Adrenal gland (tissue), 5 donors: ENCODE measurements at regions not wholly inside any gene's neighbourhood (a gene's known extent, or its start where the extent isn't known, plus 50 kb on each side); places are given as distances from the start of the nearest gene placed in this dataset.

Experiments
- CTCF ChIP-seq, 6 experiments: fragments of 450-650 bp in 4 of 6; fragments of 200-600 bp in 2 of 6; sonication (generic) in 1 of 6; IDR thresholded peaks; 1 replicate in 5 of 6; 2 replicates in 1 of 6; pipeline versions ENCODE4 v1.5.1 to v1.8.0; 2016 to 2021; ENCODE audit warnings: antibody characterized with exemption in 6 of 6, mild to moderate bottlenecking in 2 of 6, moderate library complexity in 1 of 6
- POLR2A ChIP-seq, 2 donors: fragments of 450-650 bp; IDR thresholded peaks; one replicate each; pipeline ENCODE4 v1.6.1; 2017; ENCODE audit warnings: antibody characterized with exemption in 2 of 2, mild to moderate bottlenecking in 2 of 2, moderate library complexity in 1 of 2
- donor health status: DM: no; HTN: no; CAD: no.

- TF ChIP-seq POLR2A (IDR thresholded peaks at IDR 0.05) (no peak), CTCF (IDR thresholded peaks at IDR 0.05) (no peak)
Observed at GRCh38 chr4:159048166-159048886, 54.6 kb upstream of the RAPGEF2 start.
